NCI-H1105 (cell line): ENCODE measurements at regions not wholly inside any gene's neighbourhood (a gene's known extent, or its start where the extent isn't known, plus 50 kb on each side); places are given as distances from the start of the nearest gene placed in this dataset.

ENCODE experiments used
- DNase-seq: peaks from one replicate; lab custom pipeline; 2025; lab: John Stamatoyannopoulos, UW

DNA sequence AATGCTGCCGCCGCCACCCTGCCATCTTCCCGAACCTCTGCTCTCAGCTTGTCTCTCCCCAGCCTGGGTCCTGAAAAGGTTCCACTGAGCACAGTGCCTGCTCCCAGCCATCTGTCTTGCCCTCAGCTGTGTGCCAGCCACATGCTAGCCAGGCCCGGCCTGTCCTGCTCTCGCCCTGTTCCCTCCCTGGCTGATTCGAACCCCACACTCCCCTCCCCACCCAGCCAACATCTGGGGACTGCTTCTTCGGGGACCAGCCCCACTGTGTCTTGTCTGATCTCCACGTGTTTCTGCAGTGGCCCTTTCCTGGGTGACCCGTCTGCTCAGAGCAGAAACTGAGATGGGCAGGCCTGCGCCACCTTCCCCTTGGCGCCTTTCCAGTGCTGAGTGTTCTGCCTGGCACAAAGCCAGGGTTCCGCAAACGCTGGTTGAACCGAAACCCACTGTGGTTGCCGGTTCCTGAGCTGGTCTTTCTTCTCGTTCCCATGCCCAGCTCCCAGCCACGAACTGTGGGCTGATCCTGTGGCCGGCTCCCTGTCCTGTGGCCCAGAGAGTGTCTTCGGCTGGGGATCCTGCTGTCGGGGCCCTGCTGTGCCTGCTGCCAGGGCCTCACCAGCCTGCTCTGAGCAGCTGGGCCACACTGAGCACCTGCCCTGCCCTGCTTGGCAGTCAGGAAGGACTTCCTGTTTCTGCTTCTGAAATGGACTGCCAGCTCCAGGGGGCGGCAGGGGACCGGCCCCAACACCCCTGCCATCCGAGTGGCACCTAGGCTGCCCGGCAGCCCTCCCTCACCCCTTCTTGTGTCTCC, 62.7 kb upstream of the KLF13 start:
- DNase-seq: peak; percentile 64

DNA sequence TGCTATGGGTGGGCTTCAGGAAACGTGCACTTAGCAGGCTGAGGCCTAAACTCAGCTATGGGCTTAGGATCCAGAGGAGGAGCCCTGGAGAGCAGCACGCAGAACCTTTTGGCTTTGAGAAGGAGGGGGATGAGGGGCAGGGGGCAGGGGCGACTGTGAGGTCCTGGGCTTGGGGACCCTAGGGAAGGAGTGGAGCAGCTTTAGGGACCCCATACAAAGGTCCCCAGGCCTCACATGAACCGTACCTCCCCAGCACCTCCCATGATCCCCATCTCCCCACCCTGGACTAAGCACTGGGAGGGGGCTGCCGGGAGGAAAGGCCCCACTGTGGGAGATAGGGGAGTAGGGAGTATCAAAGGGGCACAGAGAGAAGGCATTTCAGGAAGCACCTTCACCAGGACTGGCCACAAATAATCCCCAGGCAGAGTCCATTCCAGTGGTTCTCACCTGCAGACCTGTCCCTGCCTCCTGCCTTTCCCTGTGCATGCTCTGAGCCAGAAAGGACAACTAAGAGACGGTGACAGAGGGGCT, 62.0 kb upstream of the KLF13 start:
- no peak for DNase-seq

DNA sequence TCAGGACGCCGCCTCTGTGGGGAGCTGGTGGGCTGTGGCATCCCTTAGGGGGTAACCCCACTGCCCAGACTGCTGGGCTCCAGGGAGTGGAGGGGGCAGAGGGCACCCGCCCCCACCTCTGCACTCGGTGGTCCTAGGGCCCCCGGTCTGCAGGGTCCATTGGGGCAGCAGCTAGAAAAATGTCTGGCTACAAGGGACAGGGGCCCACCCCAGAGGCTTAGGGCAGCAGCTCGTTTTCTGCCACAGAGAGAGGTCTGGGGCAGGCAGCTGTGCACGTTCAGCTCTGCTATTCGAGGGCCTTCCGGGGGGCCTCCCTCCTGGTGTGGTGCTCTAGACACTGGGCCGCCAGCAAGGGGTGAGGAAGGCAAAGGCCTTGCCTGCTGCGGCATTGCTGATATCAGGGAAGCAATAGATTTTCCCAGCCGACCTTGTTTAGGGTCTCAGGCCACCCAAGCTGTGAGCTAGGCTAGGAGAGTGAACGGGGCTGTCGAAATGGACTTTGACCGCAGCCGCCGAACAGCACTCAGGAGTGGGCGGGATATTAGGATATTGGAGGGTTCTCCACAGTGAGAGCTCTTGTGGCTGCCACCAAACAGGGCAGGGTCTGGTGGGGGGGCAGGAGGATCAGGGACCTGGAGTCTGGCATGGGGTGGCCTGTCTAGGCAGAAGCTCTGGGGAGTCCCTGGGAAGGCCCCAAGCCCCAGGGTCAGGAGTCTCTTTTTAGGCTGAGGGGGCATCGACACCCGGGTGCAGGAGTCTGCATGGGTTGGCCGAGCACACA, 61.4 kb upstream of the KLF13 start:
- DNase-seq: no peak

DNA sequence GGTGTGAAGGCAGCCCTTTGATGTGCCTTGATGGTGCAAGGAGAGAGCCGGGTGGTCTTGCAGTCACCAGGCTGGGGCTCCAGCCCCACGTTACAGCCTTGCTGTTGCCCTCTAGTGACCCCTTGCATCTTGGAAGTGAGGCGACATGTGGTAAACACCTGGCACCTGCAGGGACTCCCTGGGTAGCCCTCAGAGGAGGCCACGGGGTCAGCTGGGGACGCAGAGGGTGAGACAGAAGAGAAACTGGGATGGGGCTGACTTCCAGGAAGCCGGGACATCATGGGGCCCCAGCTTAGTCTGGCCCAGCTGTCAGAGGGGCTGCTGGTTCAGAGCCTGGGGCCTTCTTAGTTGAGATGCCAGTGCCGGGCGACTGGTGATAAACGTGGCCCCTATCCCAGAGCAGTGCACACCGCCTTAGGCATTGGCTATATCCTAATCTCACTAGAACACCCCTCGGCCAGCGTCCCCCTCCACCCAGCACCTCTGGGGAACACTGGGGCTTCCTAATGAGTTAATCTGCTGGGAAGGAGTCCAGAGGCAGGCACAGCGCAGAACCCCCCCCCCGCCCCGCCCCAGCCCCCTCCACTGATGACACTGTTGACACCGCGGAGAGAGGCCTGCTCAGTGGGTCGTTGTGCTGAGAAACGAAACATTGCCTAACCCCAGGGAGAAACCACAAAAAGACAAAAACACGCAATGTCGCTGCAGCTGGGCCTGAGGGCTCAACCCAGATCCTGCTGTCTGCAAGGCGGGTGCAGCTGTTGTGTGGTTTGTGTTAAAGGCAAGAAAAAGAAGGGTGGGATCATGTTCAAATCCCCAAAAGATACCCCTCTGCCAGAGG, 60.5 kb upstream of the KLF13 start:
- DNase-seq: no peak

DNA sequence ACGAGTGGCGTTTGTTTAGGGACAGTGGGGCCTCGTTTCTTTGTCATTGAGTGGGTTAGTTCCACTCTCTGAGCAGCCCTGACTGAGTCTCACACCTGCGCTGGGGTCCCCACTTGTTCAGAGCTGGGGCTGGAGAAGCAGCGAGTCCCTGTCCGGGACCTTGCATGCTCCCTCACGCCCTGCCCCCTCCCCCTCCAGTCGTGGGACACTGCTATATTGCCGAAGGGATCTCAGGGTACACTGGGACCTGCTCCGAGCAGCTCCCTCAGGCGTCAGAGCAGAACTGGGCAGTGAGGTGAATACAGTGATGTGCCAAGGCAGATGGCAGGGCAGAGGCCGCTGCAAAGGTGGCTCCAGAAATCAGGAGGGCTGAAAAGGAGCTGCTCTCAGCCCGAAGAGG, 59.9 kb upstream of the KLF13 start:
- DNase-seq: no peak

DNA sequence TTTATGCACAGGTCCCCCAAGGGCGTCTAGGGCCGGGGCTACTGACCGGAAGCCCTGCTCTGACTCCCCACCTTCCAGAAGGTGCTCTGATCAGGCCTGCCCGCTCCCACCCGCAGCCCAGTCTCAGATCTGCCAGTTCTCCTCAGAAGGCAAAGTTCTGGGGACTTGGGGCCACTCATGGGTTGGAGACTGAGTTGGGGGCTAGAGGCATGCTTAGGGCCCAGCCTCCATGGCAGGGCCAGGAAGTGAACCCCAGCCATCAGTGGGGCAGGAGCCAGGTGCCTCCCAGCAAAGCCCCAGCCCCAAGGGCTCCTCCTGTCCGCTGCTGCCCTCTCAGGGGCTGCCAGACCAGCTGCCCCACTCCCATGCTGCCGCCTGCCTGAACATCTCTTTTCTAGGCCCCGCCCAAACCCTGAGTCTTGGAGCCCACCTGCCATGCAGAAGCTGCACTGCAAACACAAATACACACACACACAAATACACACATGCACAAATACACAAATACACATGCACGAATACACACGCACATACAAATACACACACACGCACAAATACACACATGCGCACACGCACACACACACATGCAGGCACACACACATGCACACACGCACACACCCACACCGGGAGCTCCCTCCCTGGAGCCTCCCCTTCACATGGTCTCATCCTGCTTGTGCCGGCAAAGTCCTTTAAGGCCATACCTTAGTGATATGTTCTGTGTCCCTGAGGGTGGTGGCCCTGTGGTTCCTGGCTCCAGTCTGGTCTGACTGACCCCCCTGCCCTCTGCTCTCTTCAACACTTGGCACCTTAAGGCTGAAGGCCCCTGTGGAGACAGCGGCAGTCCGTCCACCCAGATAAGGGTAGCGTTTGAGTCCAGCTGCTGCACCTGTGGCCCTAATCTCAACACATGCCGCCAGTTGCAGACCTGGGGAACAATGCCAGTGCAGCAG, 59.2 kb upstream of the KLF13 start:
- no peak for DNase-seq

DNA sequence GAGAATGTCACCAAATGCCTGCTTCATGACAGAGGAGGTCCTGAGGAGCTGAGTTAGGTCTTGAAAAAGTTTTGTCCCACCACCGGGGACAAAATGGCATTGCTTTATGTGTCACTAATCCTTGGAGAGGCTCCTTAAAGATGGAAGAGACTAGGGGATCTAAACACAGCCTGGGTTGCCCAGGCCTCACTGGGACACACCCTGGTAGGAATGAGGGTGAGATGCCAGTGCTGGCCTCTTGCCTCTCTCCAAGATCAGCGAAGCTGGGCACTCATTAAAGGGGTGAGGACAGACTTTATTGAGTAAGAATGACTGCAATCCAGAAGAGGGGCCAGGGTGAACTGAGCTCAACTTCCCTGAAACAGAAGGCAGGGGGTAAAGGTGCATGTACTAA, 58.5 kb upstream of the KLF13 start:
- DNase-seq: no peak

DNA sequence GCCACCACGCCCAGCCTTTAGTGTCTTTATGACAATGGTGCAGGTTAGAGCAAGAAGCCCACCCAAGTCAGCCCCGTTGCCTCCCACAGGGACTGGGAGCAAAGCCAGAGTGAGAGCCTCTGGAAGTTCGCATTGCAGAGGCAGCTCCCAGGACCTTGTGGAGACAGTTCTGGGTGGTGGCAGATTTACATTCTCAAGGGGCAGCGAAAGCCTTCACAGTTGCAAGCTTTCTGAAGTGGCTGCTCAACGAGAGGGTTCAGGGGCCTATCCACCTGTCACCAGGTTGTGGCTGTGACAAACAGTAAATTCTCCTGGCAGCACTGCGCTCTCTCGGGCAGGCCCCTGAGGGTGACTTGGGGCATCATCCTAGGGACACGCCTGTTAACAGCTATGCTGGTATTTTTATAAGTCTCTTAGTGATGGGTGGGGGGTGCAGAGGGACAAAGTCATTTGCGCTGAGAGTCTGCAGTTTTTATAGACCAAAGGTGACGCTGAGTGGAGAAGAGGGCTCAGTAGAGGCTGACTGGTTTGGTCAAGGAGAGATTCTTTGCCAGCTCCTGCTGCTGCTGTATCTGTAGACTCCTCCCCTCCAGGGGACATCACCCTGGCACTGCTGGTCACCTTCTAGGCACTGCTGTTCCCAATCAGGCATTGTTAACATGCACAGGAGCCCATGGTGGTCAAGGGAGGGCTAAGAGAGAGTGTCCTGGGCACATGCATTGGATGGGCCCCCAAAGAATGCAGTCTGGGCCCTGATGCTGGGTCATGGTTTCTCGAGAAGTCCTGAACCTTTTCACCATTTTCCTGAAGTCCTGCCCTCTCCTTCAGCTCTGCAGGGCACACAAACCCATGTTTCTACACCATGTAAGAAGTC, 57.5 kb upstream of the KLF13 start:
- DNase-seq: no peak

DNA sequence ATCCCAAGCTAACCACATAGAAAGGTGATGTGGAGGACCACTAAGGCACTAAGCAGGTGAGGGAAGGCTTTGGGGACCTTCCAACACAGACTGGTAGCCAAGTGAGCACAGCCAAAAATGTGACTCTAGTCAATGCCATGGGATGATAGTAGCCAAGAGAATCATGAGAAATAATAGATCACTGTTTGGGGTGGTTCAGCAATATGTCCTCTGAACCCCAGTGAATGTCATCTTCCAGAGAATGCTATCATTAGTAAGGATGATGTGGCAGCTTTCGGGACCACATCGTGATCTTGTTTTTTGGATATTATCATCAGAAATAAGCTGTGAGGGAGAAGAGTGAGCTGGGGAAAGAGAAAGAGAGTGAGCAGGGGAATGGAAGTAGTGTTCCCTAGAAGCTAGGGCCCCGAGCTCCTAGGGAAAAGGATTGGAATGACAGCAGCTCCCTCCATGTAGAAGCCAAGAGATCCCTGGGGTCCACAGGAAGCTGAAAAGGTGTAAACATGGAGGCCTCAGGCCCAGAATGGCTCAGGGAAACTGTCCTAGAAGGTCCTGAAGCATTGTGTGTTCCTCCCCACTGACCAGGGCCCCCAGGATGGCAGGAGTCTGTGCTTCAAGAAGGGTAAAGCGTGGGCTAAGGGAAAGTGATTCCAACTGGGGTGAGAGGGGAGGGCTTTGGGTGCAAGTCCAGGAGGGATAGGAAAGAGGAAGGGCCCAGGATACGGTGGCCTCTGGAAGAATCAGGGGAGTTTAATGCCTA, 56.6 kb upstream of the KLF13 start:
- no peak for DNase-seq

DNA sequence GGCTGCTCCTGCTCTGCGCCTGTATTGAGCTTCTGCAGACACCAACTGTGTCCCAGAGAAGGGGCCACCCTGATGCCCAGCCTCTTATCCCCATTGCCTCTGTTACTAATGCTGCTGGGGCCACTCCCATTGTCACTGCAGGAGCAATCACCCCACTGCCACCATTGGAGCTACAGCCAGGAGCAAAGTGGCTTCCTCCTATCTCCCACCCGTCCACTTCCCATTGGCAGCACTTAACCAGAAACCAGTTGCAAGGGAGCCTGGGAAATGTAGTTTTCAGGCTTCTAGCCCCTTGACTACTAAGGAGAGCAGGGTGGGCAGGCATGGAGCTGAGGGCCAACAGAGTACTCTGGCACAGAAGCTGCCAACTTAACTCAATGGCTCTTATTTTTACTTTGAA, 55.9 kb upstream of the KLF13 start:
- no peak for DNase-seq

DNA sequence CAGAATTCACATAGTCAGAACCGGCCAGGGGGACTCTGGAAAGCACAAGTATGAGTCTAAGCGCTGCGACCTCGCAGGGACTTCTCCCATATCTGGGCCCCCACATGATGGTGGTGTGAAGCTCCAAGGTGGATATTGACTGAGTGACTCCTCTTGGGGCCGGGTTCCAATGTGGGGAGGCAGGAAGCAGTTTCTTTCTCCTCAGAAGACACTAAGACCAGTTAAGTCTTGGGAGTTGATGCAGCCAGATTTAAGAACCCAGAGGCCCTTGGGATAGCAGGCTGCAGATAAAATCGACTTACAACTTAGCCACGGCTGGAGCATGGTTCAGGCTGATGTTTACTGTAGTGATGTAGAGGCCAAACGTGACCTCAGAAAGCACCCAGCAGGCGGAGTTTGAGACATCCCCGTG, 55.4 kb upstream of the KLF13 start:
- DNase-seq: no peak

DNA sequence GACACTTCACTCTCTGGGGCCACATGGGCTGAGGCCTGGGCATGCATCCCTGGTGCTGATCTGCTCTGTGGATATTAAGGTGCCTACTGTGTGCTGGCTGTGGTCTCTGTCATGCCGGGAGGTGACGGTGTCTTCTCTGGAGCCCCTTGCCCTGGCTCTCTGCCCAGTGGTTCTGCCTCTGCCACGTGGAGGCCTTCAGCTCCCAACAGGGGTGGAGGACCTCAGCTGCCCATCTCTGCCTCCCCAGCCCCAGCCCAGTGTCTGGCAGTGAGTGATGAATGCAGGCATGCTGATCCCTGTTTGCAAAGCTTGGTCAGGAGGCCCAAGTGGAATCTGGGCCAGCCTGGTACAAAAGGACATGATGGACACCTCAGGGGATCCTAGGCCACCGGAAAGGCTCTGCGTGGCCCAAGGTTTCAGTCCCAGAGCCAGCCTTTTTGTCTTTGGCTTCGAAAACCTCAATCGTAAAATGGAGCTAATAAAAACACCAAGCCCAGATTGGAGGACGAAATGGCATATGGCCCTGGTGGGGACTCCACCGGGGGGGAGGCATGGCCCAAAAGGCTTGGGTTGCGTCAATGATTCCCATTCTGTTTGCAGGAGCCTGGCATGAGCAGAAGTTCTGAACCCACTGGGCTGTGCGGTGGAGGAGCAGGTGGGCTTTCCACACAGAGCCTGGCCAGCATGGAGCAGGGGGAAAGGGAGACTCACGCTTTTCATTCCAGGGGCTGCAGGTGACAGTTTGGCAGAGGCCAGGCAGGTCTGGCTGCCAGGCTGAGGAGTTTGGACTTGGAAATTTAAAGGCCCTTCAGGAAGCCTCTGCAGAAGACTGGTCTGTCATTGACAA, 54.7 kb upstream of the KLF13 start:
- no peak for DNase-seq

DNA sequence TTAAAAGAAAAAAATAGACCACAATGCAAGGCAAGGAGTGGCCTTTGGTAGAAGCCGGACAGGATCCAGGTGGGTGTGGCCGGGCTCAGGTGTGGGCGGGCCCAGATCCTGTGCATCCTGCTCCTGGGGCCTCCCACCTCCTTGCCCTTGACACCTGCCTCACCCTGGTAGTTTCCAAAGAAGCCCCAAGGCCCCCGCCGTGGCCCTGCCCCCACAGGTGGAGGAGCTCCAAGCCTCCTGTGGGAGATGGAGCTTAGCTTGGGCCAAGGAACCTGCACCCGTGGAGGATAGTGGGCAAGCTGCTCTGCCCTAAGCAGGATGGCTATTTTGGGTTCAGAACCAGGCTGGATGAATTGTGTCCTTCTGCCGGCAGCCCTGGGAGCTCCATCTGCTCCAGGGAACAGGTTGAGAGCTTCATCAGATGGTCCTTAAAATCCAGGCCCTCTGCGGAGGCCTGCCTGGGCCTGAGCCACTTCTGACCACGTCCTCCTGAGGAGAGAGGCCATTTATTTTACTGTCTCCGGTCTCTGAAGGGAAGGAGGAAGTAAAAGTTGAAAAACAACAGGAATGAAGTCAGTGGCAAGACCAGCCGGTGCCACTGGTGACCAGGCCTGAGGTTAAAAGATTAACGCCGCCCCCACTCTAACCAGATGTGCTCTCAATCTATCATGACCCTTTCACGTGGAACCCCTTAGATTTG, 53.9 kb upstream of the KLF13 start:
- DNase-seq: no peak

DNA sequence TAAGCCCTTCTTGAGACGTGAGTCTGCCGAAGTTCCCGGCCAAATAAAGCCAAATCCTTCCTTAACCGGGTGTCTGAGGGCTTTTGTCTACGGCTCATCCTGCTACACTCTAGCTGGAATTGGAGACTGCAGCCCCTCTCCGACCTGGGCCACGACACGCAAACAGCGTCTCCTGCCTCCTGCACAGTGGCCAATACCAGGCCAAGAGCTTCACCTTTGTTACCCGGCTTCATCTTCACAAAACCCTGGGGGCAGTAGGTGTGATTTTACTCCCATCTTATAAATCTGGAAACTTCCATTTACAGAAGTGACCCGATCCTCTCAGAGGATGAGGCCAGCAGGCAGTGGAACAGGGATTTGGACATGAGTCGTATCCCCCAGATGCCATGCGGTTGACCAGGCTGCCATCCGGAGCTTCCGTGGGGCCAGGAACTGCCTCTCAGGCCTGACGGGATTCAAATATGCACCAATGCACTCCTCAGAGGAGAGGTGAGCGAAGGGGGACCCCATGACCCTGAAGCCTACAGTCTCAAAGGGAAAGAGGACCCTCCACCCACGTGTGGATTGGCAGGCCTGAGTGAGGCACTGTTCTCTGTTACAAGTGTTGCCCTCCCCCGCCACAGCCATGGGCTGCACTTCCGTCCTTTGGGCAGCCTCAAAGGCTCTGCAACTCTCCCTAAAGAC, 53.2 kb upstream of the KLF13 start:
- DNase-seq: no peak

DNA sequence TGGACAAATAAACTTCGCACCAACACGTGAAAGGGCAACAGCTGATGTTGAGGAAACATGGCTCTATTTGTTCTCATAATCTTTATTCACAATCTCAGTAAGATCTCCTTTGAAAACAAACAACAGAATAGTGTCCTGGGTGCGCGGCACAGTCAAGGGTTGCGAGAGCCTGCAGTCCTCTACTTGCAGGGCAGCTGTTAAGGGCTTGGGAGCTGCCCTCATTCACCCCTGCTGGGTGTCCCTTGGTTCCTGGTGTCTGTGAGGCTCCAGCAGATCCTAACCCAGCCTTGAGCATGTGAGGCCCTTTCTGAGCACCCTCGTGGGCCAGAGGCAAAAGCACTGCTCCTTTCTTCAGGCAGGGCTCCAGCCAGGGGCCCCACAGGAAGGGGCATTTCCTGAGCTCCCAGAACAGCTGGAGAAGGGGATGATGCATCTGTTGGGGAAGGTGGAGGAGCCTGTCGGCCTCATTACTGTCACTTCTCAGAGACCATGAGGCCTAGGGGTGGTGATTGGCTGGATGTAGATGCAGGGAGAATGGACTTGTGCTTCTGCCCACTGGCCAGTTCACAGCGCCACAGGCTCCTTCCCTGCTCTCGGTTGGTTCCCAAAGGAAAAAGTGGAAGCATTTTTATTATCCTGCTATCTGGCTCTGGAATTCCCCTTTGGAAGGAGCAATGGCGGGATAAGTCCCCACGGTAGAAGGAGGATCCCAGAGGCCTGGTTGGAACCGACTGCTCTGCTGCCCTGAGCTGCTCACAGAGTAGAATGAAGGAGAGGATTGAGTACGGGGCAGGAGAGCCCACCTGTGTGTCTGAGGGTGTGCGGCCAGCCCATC, 51.9 kb upstream of the KLF13 start:
- no peak for DNase-seq
